ENCODE measurements at regions not wholly inside any gene's neighbourhood (a gene's known extent, or its start where the extent isn't known, plus 50 kb on each side); places are given as distances from the start of the nearest gene placed in this dataset.

GRCh38 chr16:17936766-17937402, 399.7 kb downstream of the NPIPA8 start:
- TF ChIP-seq, protein P1, sequence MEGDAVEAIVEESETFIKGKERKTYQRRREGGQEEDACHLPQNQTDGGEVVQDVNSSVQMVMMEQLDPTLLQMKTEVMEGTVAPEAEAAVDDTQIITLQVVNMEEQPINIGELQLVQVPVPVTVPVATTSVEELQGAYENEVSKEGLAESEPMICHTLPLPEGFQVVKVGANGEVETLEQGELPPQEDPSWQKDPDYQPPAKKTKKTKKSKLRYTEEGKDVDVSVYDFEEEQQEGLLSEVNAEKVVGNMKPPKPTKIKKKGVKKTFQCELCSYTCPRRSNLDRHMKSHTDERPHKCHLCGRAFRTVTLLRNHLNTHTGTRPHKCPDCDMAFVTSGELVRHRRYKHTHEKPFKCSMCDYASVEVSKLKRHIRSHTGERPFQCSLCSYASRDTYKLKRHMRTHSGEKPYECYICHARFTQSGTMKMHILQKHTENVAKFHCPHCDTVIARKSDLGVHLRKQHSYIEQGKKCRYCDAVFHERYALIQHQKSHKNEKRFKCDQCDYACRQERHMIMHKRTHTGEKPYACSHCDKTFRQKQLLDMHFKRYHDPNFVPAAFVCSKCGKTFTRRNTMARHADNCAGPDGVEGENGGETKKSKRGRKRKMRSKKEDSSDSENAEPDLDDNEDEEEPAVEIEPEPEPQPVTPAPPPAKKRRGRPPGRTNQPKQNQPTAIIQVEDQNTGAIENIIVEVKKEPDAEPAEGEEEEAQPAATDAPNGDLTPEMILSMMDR (IDR thresholded peaks at IDR 0.05): no peak
- TF ChIP-seq, protein P2, sequence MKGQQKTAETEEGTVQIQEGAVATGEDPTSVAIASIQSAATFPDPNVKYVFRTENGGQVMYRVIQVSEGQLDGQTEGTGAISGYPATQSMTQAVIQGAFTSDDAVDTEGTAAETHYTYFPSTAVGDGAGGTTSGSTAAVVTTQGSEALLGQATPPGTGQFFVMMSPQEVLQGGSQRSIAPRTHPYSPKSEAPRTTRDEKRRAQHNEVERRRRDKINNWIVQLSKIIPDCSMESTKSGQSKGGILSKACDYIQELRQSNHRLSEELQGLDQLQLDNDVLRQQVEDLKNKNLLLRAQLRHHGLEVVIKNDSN (CRISPR knock-in tag; IDR thresholded peaks at IDR 0.05): no peak
- TF ChIP-seq ATF3 (CRISPR knock-in tag; conservative IDR thresholded peaks at IDR 0.05): no peak
- TF ChIP-seq, protein P3, sequence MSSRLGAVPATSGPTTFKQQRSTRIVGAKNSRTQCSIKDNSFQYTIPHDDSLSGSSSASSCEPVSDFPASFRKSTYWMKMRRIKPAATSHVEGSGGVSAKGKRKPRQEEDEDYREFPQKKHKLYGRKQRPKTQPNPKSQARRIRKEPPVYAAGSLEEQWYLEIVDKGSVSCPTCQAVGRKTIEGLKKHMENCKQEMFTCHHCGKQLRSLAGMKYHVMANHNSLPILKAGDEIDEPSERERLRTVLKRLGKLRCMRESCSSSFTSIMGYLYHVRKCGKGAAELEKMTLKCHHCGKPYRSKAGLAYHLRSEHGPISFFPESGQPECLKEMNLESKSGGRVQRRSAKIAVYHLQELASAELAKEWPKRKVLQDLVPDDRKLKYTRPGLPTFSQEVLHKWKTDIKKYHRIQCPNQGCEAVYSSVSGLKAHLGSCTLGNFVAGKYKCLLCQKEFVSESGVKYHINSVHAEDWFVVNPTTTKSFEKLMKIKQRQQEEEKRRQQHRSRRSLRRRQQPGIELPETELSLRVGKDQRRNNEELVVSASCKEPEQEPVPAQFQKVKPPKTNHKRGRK (CRISPR knock-in tag; IDR thresholded peaks at IDR 0.05; ENCODE audit: borderline replicate concordance): no peak
- TF ChIP-seq STAT6 (CRISPR knock-in tag; conservative IDR thresholded peaks at IDR 0.05; ENCODE audit: low read depth): no peak
- no peak for TF ChIP-seq PRRX2 (CRISPR knock-in tag; IDR thresholded peaks at IDR 0.05)

Measured in WTC11 (cell line).